ENCODE measurements at regions not wholly inside any gene's neighbourhood (a gene's known extent, or its start where the extent isn't known, plus 50 kb on each side); places are given as distances from the start of the nearest gene placed in this dataset.
"Not testable (repeated sequence)": the region's sequence is repeated elsewhere in the genome, so short reads cannot be mapped to it uniquely, and the experiment has no call there.

DNA sequence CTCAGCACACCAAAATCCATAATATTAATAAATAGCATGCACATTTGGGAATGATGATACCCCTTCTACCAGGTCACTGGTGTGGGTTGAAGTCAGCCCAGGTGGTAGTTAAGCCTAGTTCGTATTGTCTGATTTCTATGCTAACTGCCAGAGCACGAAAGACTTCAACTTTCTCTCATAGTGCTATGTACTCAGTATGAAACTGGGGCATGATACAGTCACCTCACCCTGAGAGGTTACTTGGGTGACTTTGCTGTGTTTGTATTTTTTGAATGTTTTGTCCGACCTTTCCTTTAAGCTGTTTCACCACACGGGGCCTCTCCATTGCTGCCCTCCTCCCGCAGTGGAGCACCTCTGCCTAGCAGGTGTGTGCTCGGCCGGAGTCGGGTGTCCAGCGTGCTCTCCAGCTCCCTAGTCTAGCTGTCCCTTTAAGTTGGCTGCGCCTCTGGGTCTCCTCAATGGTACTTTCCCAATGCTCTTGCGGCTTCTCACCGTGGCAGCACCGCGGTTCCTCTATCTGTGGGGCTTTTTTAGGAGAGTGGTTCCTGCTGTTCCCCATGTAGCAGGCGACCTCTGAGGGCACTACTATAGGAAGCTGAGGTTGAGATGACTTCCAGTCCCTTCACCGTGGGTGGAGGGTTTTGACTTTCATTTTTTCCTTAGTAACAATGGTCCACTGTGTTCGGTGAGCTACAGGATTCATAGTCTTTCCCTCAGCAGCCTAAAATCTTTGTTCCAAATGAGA is 524.0 kb upstream of the PFKP start:
- no peak for DNase-seq (ENCODE audit: low spot score)

DNA sequence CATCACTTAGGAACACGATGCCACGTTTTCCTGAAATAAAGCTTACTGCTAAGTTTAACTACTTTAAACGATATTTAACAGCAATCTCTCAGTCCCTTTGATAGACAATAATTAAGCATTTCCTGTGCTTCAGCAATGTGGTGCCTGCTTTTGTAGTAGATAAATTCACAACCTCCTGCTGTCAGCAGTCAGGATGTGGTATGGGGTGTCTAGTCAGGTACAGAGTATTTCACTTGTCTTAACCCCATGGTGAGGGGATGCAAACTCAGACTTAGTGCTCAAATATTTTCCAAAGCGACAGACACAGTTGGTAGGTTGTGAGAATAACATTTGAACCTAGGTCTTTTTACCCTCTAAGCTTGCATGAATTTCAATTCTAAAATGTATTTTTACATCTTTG is 526.2 kb upstream of the PFKP start:
- DNase-seq (ENCODE audit: low spot score) = no peak

DNA sequence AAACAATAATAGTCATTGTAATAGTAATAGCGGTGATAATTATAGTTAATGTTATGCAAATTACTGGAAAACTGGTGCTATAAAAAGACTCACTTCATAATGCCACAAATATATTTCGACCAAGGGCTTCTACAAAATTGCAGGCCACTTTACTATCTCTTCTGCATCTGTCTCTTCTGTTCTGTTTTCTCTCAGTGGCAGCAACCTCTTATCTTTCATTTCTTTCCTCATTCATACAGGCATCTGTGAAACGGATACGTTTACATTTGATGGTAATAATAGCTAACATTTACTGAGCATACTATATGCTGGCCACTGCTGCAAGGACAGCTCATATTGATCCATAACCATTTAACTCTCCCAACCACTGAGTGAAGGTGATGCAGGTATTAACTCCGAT is 537.4 kb upstream of the PFKP start:
- DNase-seq (ENCODE audit: low spot score) = no peak

DNA sequence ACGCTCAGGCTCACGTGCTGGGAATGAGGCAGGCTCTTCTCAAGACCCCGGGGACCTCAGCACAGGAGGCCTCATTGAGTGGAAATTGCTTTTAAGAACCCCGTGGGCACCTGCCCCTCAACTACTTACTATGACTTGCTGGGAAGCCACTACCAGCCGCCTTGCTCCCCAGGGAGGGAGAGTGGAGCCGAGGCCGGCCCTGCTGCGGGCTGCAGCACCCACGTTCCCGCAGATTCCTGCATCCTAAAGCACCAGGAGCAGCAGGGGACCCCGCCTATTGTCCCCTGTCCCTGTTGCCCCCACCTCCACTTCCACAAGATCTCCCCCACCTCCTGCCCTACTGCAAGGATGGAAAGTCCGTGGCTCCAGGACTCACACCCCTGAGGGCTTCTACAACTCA is 541.6 kb upstream of the PFKP start:
- no peak for DNase-seq (ENCODE audit: low spot score)

DNA sequence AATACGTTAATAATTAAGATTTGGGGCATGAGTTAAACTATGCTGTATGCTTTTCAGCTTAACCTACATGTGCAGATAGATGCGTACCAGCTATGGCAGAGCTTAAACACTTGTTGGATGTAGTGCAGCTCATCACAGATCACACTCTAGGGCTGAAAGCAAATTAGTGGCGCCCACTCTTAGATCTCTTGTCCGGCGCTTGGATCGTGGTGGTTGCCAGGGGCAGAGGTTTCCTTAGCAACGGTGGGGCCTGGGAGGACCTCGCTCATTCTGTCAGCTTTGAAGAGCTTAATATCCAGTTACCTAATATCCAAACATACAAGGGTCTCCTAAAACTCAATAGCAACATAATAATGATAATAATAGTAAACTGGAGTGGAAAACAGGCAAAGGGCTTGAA is 548.2 kb upstream of the PFKP start:
- DNase-seq (ENCODE audit: low spot score) = no peak

DNA sequence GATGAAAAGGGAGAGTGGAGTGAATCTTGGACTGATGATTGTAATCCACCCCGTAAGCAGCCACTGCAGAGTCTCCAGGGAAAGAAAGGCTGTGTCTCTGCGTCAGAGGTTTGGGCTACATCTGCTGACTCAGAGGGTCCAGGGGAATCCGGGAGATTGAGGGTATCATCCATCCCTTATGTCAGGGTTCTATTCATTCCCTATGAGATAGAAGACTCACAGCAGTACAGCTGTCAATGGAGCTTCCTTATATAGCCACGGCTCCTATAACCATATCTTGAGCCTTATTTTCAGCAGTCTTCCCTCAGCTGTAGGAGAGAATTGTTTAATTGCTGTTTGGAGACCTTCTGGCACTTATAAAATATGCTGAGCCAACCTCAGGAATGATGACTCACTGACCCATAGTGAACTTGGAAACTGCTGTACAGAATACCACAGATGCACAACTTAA is 558.2 kb upstream of the PFKP start:
- peak; percentile 15 for DNase-seq (ENCODE audit: low spot score)

DNA sequence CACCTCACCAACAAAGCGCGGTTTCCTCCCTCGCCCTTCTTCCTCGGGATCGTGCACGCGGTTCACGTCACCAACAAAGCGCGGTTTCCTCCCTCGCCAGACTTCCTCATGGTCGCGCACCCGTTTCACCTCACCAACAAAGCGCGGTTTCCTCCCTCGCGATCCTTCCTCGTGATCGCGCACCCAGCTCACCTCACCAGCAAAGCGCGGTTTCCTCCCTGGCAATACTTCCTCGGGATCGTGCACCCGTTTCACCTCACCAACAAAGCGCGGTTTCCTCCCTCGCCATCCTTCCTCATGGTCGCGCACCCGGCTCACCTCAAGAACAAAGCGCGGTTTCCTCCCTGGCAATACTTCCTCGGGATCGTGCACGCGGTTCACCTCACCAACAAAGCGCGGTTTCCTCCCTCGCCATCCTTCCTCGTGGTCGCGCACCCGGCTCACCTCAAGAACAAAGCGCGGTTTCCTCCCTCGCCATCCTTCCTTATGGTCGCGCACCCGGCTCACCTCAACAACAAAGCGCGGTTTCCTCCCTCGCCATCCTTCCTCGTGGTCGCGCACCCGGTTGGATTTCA is 565.9 kb upstream of the PFKP start:
- DNase-seq (ENCODE audit: low spot score) = not testable (repeated sequence)

DNA sequence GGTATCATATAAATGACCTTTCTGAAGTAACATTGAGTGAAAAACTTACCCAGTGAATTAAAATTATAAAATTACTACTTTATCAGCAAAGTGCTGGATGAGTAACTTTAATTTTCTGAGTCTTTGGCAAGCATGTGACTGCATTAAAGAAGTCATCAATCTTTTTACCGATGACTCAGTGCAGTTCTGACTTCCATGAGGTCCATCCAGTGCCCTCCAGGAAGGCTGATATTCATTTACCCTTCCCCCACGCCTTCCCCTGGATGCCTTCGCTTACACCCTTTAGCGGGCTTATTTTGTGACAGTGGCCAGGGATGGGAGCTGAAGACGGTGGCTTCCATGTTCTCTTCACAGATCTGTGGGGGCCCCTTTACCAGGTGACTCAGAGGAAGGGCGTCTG is 572.9 kb upstream of the PFKP start:
- DNase-seq (ENCODE audit: low spot score) = no peak

DNA sequence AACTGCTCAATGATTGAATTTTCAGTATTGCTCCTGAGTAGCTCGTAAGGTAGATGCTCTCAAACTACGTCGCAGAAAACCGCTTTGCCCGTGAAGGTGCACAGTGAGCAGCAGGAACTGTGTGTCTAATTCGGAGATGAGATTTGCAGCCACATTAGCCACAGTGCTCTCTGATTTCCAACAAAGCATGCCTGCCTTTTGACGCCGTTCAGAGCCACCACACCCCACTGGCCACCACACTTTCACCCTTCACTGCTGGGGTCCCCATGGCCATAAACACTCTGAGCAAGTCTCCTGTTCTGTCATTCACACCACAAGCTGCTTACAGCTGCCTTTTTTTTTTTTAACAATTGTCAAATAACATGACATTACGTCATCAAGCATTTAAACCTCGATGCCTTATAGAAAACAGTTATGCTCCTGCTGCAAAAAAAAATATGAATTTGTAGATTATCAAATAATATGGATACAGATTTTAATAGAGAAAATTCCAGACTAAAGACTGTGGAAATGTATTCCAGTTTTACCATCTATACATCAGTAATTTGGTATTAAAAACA is 578.8 kb upstream of the PFKP start:
- DNase-seq (ENCODE audit: low spot score) = no peak

DNA sequence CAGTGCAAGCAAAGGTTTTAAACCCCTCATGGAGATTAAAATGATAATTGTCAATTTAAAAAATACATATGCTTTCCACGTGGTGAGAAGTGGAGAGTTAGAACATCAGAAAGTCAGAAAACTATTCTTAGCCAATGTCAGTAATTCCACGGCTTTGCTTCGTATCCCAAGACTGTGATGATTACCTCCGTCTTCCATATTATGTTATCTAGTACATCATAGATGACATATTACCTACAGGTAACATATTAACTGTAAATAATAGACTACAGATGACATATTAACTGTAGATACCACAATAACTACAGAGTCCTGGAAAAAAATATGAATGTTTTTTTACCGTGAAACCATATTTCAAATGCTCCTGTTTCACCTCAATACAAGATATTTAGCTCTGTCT is 579.4 kb upstream of the PFKP start:
- DNase-seq (ENCODE audit: low spot score) = no peak

DNA sequence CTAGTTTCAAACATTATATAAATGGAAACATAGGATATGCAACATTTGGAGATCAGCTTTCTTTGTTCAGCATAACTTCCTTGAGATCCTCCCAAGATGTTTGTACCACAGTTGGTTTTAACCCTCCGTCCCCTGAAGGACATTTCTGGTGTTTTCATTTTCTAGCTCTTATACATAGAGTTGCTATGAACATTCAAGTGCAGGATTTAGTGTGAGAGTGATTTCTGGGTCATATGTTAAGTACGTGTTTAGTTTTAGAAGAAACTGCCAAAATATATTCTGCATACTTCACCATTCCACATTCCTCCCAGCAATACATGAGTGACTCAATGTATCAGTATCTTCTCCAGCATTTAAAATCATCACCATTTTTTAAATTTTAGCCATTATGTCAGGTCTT is 588.7 kb upstream of the PFKP start:
- no peak for DNase-seq (ENCODE audit: low spot score)

DNA sequence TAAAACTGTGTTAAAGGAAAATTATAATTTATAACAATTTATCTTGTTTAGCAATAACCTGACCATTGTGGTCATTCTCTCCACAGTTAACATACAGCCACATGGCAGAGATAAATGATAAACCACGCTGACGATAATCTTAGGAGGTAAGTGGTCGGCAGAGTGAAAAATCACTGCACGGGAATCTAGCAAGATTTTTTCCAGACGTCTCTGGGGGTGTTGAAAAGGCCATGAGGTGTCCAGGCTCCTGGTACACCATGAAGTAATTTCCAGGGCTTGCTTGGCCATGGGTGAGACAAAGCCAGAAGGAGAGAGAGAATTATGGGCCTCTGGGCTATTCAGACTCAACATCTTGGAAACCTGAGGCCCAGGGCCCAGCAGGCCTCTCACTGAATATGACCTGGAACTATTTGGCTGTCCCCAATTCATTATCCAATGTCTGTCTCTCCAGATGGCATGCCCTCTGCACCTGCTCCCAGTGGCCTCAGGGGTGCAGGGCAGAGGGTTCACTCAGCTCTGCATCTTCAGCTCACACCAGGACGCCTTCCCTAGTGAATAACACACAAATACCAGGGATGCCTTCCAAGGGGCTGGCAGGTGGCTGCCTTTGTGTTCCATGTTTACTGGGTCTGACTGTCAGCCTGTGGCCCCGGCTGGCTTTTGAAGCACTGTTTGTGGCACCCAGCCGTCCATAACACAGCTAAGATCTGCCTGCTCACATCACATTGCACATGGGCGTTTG is 590.4 kb upstream of the PFKP start:
- DNase-seq (ENCODE audit: low spot score) = no peak

DNA sequence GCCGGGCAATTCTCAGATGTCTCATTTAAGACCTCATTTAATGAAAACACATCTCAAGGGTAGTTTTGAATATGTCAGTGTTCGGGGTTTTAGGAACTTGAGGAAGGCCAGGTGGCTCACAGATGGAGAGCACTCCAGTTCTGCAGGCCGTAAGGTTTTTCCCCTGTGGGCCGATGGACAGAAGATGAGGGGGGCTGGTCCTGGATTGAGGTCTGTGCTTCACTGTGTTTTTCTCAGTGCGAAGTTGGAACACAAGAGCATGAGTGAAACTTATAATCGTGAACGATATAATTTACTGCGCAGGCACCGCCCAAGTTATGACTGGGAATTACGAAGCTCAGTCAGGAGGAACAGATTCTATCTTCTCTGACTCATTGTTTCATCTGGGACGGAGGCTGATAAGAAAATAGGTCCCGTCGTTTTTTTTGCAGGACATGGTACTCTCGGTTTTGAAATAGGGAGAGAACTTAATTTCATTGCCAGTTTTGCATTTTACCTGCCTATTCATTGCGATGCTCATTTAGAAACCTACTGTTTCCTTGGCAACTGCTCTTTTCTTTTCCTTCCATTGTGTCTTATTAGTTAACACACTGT is 591.0 kb upstream of the PFKP start:
- DNase-seq (ENCODE audit: low spot score) = no peak

DNA sequence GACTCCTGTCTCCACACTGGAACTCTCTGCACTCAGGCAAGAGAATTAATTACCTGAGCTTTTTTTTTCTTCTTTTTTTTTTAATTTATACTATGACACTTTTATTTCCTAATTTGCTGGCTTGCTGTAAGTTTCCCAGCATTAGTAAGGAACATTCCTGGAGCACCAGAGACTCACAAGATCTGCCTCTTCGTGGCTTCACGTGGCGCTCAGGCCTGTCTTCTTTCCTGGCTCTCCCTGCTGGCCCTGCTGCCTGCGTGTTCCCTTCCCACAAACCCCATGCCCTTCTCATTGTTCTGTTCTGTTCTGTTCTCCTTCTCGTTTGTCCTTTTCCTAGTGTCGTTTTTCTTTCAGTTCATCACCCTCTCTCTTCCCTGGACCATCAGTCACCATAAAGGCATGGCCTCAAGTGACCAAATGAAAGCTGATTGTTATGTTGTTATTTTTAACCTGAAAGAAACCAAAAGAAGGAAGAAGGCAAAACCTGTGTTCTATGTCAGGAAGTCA is 591.6 kb upstream of the PFKP start:
- no peak for DNase-seq (ENCODE audit: low spot score)

DNA sequence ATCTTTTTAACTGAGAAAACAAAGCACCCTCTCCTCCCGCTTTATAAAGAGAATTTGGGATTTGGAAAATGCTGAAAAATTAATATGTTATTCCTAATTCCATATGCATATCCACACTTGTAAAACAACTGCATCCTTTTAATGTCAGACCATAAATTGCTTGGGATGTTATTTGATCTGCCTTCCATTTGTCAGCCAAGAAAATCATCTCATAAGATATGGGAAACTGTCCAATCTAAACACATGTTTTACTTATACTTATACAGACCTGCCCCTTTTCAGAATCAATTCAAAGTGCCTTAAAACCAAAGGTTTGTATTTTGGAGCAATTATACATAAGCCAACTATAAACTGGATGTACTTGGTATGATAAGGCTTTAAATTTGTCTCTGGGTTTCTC is 595.5 kb upstream of the PFKP start:
- no peak for DNase-seq (ENCODE audit: low spot score)

DNA sequence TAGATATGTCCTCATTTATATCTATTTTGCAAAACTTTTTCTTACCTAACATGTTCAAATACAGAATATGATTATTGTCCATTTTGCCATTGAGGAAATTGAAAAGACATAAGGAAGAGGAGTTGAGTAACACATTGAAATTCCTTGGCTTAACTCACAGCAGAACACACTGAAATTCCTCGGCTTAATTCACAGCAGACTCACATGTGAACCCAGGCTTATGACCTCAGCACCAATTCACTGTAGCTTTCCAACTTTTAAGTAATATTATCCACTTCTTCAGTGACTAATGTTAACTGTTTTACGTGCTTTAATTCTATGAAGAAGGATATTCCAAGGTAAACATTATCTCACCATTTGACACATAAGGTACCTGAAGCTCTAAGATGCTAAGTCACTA is 597.5 kb upstream of the PFKP start:
- no peak for DNase-seq (ENCODE audit: low spot score)

DNA sequence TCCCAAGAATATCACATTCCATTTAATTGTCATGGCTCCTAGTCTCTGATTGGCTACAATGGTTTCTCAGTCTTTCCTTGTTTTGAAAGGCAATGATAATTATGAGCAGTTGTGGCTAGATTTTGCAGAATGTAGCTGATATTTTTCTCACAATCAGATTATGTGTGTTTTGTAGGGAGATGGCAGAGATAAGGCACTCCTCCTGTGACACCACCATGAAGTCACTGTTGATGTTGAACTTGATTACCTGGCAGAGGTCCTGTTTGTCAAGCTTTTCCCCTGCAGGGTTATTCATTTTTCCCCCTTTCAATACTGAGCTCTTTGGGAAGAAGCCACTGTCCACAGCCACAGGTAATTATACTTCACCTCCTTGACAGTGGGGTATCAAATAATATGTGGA is 602.9 kb upstream of the PFKP start:
- no peak for DNase-seq (ENCODE audit: low spot score)

DNA sequence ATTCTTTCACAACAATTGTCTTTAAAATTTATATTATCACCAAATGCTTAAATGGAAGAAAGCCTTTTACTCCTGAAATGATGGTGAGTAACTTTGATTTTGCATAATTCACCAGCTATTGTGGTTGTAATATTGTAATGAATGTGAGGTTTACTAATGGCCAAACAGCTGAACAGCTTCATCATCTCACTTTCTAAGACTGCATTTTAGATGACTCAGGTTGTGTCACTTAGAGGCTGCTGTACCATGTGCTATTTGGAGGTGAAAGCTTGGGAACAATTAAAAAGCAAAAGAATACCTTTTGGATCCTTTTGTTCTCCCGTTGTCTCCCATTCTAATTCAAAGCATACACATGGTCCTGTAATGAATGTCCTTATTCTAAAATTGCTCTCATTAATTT is 604.0 kb upstream of the PFKP start:
- no peak for DNase-seq (ENCODE audit: low spot score)

DNA sequence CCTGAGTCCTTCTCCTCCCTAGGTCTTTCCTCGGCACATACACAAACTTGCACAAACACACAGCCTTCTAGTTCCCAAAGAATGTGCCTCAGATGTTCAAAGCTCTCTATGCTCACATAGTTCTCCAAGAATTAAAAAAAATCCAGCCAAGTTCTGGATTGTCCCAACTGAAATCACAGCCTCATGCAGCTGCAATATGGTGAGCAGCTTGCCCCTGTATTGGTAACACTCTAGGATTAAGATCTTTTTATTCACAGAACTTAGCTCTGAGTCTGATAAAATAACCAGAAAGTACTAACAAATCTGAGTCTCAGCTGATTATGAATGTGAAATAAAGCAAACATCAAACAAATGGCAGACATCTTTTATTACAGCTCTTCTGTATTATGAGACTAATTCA is 604.8 kb upstream of the PFKP start:
- no peak for DNase-seq (ENCODE audit: low spot score)

DNA sequence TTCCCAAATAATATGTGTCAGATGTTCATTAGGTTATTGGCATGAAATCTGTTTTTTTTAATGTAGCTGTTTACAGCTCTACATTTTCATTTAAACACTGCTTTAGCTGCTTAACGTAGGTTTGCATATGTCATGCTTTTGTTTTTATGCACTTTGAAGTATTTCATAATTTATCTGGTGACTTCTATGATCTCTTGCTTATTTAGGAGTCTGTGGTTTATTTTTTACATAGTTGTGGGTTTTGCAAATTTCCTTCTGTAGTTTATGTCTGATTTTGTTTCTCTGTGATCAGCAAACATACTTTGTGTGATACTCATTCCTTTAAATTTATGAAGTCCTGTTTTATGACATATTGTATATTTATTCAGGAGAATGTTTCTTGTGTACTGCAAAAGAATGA is 606.5 kb upstream of the PFKP start:
- no peak for DNase-seq (ENCODE audit: low spot score)

DNA sequence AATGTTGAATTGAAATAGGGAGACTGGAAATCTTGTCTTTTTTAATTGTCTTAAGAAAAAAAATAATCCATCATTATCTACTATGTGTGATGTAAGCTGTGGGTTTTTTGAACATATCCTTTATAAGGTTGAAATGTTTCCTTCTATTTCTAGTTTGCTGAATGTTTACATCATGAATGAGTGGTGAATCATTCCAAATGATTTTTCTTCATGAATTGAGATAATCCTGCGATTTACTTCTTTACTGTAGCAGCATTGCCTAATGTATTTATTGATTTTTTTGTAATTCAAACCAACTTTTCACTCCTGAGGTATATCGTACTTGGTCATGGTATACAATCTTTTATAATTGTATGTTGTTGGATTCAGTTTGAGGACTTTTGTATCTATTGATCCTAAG is 607.6 kb upstream of the PFKP start:
- no peak for DNase-seq (ENCODE audit: low spot score)

DNA sequence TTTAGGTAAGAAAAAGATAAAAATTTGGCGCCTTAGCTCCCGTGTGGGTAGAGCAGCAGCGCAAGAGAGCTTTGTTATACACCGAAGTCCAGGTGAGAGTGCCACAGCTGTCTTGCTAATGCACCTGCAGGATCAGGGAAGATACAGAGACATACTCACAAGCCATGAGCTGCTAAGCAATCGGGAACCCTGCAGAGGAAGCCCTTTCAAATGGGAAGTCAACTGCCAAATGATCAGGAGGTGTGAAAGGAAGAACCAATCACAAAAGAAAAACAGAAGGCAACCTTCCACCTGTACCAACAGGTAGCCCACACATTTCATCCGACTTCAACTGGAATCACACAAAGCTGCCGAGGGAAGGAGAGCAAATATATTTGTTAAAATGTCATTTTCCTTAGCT is 610.5 kb upstream of the PFKP start:
- no peak for DNase-seq (ENCODE audit: low spot score)

DNA sequence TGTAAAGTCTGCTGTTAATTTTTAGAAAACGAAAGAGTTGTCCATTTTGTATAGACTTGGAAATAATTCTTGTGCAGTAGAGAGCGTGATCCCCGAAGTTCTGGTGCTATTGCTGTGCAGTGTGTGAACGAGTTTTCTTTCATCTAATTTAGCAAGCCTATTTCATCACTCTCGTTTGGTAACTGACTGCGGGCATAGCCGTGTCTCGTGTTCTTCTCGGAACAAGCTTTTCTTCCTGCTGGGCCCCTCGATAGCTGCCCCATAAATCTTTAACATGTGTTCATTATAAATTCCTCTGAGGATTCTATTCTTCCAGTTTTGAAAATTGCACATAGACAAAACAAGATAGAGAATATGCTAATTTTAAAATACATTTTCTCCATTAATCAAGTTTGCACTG is 622.0 kb upstream of the PFKP start:
- DNase-seq (ENCODE audit: low spot score) = no peak
